ENCODE measurements at regions not wholly inside any gene's neighbourhood (a gene's known extent, or its start where the extent isn't known, plus 50 kb on each side); places are given as distances from the start of the nearest gene placed in this dataset.

DNA sequence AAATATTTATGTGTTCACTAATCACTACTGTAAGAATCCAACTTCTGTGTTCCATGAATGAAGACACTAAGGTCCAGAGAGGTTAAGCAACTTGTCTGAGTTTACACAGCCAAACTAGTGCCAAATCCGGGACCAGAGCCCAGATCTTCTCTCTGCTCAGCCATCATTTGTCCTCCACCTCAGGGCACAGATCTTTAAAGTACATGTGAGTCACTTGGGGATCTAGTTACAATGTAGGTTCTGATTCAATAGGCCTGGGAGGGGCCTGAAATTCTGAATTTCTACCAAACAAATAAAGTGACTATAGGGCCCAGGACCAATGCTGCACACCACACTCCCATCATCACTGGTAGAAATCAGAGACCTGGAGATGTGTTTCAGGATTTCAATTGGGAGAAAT, 162.9 kb downstream of the GXYLT1 start:
- TF ChIP-seq GATA2 (IDR thresholded peaks at IDR 0.05; ENCODE audit: low read depth, low read length) (no peak), GATA3 (IDR thresholded peaks at IDR 0.05; ENCODE audit: low read depth, low read length) (no peak)
